ENCODE measurements at regions not wholly inside any gene's neighbourhood (a gene's known extent, or its start where the extent isn't known, plus 50 kb on each side); places are given as distances from the start of the nearest gene placed in this dataset.

- Histone ChIP-seq H3K36me3 (ENCODE audit: insufficient read depth) (no peaks in the 10 kb centered on the region), H3K27me3 (ENCODE audit: insufficient read depth, low read depth) (no peaks in the 10 kb centered on the region), H3K4me3 (IDR thresholded peaks at IDR 0.05; ENCODE audit: insufficient read depth, low read depth, low read length) (no peak overlapping the region), H3K79me2 (ENCODE audit: insufficient read depth, low read depth) (no peaks in the 10 kb centered on the region), H4K20me1 (ENCODE audit: insufficient read depth) (no peaks in the 10 kb centered on the region), H3K4me1 (ENCODE audit: low read depth, poor library complexity, severe bottlenecking) (no peaks in the 10 kb centered on the region), H2AFZ (ENCODE audit: low read depth) (no peak overlapping the region), H3K9ac (no peak overlapping the region), H3K4me2 (no peak overlapping the region), H3K27ac (no peak overlapping the region)
- TF ChIP-seq CTCF (conservative IDR thresholded peaks at IDR 0.05; ENCODE audit: low read depth, low read length): no peak
These were observed 921.1 kb upstream of the GHITM start for GRCh38 chr10:83218205-83218604.

- Histone ChIP-seq H3K4me2 (no peak overlapping the region), H4K20me1 (ENCODE audit: insufficient read depth) (no peaks in the 10 kb centered on the region), H3K27ac (no peak overlapping the region), H3K9ac (no peak overlapping the region), H3K79me2 (ENCODE audit: insufficient read depth, low read depth) (no peaks in the 10 kb centered on the region), H3K27me3 (ENCODE audit: insufficient read depth, low read depth) (no peaks in the 10 kb centered on the region), H3K4me3 (IDR thresholded peaks at IDR 0.05; ENCODE audit: insufficient read depth, low read depth, low read length) (no peak overlapping the region), H3K4me1 (ENCODE audit: low read depth, poor library complexity, severe bottlenecking) (no peaks in the 10 kb centered on the region), H3K36me3 (ENCODE audit: insufficient read depth) (no peaks in the 10 kb centered on the region), H2AFZ (ENCODE audit: low read depth) (no peak overlapping the region)
- TF ChIP-seq CTCF (conservative IDR thresholded peaks at IDR 0.05; ENCODE audit: low read depth, low read length): no peak
These were observed 917.0 kb upstream of the GHITM start for GRCh38 chr10:83222300-83222699.

GRCh38 chr10:83222832-83223742 is 916.2 kb upstream of the GHITM start:
- no peaks in the 10 kb centered on the region for H3K36me3 ChIP-seq (ENCODE audit: insufficient read depth)
- no peak overlapping the region for H3K4me2 ChIP-seq
- H3K27me3 ChIP-seq (ENCODE audit: insufficient read depth, low read depth): no peaks in the 10 kb centered on the region
- H3K27ac ChIP-seq: no peak overlapping the region
- H4K20me1 ChIP-seq (ENCODE audit: insufficient read depth): no peaks in the 10 kb centered on the region
- no peak for TF ChIP-seq CTCF (conservative IDR thresholded peaks at IDR 0.05; ENCODE audit: low read depth, low read length)
- H3K4me3 ChIP-seq (IDR thresholded peaks at IDR 0.05; ENCODE audit: insufficient read depth, low read depth, low read length): no peak overlapping the region
- no peaks in the 10 kb centered on the region for H3K4me1 ChIP-seq (ENCODE audit: low read depth, poor library complexity, severe bottlenecking)
- H3K9ac ChIP-seq: no peak overlapping the region
- H2AFZ ChIP-seq (ENCODE audit: low read depth): no peak overlapping the region
- no peaks in the 10 kb centered on the region for H3K79me2 ChIP-seq (ENCODE audit: insufficient read depth, low read depth)

- H4K20me1 ChIP-seq (ENCODE audit: insufficient read depth): no peaks in the 10 kb centered on the region
- H3K36me3 ChIP-seq (ENCODE audit: insufficient read depth): no peaks in the 10 kb centered on the region
- H3K27me3 ChIP-seq (ENCODE audit: insufficient read depth, low read depth): no peaks in the 10 kb centered on the region
- no peaks in the 10 kb centered on the region for H3K79me2 ChIP-seq (ENCODE audit: insufficient read depth, low read depth)
- no peak overlapping the region for H2AFZ ChIP-seq (ENCODE audit: low read depth)
- no peaks in the 10 kb centered on the region for H3K4me1 ChIP-seq (ENCODE audit: low read depth, poor library complexity, severe bottlenecking)
- TF ChIP-seq CTCF (conservative IDR thresholded peaks at IDR 0.05; ENCODE audit: low read depth, low read length): no peak
- no peak overlapping the region for H3K9ac ChIP-seq
- H3K4me2 ChIP-seq: no peak overlapping the region
- no peak overlapping the region for H3K27ac ChIP-seq
- H3K4me3 ChIP-seq (IDR thresholded peaks at IDR 0.05; ENCODE audit: insufficient read depth, low read depth, low read length): no peak overlapping the region
These were observed 913.5 kb upstream of the GHITM start for GRCh38 chr10:83225781-83226180.

All from KMS-11 (cell line).